HG02973 (cell line): ENCODE measurements at regions not wholly inside any gene's neighbourhood (a gene's known extent, or its start where the extent isn't known, plus 50 kb on each side); places are given as distances from the start of the nearest gene placed in this dataset.

ENCODE experiments used
- ATAC-seq: cut with Tn5 transposase; IDR thresholded peaks from one replicate; pipeline ENCODE4 v1.9.1; 2021; ENCODE audit warnings: moderate library complexity; ENCODE audit not compliant: unreplicated experiment

DNA sequence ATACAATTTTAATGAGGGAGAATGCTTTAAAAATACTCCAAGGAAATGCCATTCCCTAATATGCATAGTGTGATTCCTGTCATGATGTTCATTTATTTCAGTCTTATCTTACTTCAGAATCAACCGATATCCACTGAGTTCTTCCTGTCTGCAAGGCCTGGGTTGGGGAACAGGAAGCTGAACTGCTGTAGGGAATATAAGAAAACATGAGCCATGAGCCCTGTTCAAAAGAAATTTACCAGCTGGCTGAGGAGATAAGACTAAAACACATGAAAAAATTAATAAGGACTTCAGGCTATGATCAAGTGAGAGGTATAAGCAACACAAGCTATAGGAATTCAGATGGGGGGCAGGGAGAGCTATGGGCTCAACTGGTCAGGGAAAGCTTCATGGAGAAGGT, 184.7 kb downstream of the PLPP4 start:
- ATAC-seq = no peak

GRCh38 chr10:120643351-120643750, 186.3 kb downstream of the PLPP4 start:
- no peak for ATAC-seq

- no peak for ATAC-seq
Observed at GRCh38 chr10:120644556-120645410, 187.8 kb downstream of the PLPP4 start.

DNA sequence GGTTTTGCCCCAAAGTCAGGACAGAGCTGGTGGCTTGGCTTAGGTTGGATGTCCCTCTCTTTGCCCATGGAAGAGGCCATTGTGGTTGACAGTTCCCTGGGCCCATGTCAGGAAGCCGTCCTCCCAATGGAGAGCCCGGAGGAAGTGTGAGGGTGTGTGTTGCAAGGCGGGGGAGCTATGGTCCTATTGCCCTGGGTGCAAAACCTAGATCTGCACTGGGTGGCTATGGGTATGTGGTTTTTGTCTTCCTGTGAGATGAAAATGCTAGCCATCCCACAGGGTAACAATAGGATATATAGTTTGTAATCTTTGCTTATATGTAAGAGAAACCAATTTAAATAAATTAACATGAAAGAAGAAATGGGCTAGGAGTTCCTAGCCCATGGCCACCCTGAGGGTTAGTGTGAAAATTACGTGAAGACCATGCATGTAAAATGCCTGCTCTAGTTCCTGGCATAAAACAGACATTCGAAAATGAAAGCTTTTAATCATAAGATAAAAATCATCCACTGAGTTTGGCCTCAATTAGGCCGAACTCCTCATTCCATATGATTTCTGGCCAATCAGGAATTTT, 189.2 kb downstream of the PLPP4 start:
- ATAC-seq = no peak

DNA sequence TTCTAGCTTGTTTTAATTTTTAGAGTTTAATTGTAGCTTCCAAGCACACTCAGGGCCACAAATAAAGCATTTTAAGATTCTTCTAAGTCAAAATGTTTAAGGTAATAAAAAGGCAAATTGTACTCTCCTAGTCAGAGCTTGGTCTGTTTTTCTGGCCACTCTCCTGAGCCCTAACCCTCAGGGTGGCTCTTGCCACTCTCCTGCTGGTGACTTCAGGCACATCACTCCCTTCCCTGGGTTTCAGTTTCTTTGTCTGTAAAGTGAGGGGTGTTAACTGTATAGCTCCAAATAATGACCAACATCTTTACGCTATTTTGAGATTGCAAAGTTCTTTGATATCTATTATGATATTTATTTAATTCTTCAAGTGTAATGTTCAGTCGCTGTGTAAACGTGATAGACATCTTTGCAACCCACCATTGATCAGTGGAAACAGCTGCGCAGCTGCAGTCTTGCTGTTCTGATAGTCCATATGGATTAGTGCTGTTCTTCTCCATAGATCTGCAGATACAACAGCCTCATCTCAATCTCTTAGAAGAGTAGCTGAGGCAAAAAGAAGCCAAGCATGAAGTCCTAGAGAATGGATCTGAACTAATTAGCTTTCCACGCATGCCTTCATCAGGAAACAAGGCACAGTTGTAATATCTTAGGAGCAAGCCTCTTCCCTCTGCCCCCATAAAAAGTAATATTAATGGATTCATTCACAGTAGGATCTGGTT, 189.9 kb downstream of the PLPP4 start:
- ATAC-seq = no peak

DNA sequence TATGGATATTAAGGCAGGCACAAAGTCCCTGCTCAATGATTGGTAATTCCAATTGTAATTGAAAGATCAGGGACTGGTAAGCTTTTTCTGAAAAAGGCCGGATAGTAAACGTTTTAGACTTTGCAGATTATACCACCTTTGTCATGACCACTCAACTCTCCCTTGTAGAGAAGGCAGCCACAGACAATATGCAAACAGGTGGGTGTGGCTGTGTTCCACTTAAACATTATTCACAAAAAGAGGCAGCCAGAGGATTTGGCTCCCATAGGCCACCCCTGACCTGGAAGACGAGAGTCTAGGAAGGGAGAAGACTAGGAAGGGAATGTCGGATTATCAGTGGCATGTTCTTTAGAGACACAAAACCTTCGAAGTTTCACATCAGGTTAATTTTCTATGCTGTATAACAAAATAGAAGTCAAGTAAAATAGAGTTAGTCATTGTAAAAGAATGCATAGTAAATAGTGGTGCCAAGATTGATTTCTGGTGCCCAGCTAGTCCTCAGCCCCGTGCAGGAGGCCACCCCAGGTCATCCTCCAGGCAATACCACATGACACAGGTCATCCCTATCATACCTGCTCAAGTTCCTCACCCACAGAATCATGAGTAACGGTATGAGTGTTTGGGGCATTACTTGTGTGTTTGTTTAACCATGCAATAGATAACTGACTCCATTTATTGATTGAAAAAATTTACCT, 193.8 kb downstream of the PLPP4 start:
- ATAC-seq = no peak

DNA sequence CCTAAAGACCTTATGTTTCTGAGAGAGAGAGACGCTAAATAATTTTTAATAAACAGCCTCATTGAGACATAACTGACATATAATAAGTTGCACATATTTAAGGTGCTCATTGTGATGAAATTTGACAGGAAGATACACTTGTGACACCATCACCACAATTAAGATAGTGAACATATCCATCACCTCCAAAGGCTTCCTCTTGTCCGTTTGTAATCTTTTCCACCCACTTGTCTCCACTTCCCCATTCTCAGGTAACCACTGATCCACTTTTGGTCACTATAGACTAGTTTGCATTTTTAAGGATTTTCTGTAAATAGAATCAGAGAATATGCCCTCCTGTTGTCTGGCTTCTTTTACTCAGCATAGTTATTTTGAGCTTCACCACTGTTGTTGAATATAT, 195.1 kb upstream of the WDR11 start:
- no peak for ATAC-seq

- no peak for ATAC-seq
Observed at GRCh38 chr10:120657371-120657770, 193.8 kb upstream of the WDR11 start.

DNA sequence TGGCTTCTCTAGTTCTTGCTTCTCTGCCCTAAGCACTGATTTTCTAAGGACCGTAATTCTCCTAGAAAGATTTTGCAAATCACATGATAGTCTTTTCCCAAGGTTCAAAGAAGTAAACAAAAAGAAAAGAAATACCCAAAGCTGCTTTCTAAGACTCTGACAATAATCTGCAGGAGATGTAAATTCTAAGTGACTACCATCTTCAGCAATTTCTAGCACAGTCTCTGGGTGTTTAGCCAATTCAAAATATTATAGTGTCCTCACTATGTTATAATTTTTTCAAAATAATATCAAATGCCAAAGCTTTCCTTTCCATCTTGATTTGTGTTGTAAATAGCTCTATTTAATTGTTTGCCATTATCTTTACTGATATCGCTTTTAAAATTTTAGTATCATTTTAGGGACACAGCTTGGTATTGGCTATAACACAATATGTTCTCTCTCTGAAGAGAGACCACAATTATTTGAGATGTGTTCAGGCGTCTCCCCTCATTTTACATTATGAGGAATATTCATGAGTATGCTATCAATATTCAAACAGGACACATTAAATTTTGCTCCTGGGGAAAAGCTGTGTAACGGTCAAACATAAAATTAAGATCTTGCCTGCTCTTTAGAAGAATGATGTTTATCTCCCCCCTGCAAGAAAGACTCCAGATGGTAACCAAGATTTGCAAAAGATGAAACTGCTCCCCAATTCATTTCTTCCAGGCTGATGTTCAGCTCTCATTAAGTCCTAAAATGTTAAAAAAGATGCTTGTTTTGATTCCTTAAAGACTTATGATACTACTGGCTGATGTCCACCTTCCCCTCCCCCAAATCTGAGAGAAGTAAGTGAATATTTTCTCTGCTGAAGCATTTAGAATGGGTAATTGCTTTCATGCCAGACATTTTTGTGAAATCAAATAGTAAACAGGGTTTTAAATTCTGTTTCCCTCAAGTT, 191.9 kb upstream of the WDR11 start:
- no peak for ATAC-seq

DNA sequence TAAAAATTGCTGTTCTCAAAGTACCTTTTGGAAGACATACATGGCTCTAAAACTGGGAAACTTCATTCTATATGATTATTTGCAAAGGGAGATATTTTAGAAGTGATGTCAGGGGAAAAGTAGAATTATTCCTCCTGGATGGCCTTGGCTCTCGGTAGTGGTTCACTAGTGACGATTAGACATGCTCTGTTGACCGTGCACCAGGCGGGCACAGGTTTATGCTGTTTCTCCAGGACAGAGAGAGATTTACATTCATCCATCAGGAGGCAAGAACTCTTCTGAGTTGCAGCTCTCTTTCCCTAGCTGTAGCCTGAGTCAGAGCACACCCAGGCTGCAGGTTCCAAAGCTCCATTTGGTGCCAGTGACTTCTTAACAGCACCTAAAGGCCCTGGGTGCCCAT, 184.9 kb upstream of the WDR11 start:
- no peak for ATAC-seq

- ATAC-seq = no peak
Observed at GRCh38 chr10:120667276-120667675, 183.9 kb upstream of the WDR11 start.

DNA sequence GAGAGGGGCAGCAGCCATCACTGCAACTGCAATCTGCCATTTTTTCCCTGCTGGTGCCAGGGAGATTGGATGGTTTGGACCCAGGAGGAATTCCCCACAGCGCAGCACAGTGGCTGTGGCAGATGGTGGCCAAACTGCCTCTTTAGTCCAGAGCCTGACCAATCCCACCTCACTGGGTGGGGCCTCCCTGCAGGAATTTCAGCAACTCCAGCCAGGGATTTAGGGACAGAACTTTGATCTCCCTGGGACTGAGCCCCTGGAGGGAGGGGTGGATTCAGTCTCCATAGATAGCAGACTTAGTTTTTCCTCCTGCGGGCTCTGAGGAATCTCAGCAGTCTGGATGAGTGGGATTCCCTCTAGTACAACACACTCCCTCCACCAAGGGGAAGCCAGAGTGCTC, 179.7 kb upstream of the WDR11 start:
- no peak for ATAC-seq

- ATAC-seq = no peak
Observed at GRCh38 chr10:120683454-120683853, 167.7 kb upstream of the WDR11 start.

DNA sequence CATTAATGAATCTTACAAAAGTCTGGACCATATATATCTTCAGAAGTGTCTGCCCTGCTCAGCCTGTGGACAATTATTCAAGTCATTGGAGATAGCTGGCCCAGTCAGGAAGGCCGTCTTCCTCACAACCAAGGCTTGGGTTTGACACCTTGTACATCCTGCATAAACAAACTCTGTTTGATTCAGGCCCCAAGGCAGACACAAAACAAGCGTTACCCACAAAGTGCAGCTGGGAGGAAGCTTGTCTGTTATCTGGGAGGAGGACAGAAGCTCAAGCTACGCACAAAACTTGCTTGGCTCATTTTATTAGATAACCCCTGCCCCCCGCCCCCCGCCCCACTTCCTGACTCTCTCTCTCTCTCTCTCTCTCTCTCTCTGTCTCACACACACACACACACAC, 166.9 kb upstream of the WDR11 start:
- ATAC-seq = no peak

- no peak for ATAC-seq
Observed at GRCh38 chr10:120685136-120685535, 166.0 kb upstream of the WDR11 start.

GRCh38 chr10:120688928-120689327, 162.2 kb upstream of the WDR11 start:
- ATAC-seq = no peak

GRCh38 chr10:120689777-120690529, 161.2 kb upstream of the WDR11 start:
- no peak for ATAC-seq

DNA sequence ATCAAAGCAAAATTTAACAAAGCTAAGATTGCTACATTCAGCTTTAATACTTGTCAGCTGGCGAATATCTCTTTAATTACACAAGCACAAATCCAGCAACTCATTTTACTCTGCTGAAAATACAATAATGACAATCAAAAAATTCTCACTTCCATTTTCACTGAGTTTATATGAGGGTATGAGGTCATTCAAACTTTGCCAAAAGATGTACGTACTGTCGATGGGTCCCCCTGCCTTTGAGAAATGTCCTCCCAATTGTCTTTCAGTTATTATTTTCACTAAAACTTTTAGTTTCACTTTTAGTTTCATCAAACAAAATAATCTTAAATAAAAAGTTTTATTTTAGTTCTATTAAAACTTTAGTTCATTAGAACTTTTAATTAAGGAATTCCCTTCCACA, 159.5 kb upstream of the WDR11 start:
- ATAC-seq = no peak

GRCh38 chr10:120700426-120700825, 150.7 kb upstream of the WDR11 start:
- no peak for ATAC-seq

- no peak for ATAC-seq
Observed at GRCh38 chr10:120701381-120701780, 149.8 kb upstream of the WDR11 start.
